ENCODE measurements at regions not wholly inside any gene's neighbourhood (a gene's known extent, or its start where the extent isn't known, plus 50 kb on each side); places are given as distances from the start of the nearest gene placed in this dataset.

DNA sequence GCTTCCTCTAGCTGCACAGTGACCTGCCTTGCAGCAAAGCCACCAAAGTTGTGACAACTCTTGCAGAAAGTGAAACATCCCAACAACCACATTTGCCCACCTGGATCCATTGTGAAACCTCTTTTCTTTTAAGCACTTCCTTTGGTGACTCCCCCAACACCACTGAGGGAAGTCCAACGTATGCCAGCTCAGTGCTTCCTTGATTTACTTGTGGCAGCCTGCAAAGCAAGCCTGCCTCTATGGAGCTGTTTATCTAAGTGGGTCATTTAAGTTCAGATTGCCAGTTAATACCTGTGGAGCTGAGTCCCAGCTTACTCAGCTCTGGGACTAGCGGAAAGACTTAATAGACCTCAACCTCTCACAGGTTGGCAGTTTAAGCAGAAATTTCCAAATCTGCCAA, 230.8 kb upstream of the GHITM start:
- no peak for DNase-seq

DNA sequence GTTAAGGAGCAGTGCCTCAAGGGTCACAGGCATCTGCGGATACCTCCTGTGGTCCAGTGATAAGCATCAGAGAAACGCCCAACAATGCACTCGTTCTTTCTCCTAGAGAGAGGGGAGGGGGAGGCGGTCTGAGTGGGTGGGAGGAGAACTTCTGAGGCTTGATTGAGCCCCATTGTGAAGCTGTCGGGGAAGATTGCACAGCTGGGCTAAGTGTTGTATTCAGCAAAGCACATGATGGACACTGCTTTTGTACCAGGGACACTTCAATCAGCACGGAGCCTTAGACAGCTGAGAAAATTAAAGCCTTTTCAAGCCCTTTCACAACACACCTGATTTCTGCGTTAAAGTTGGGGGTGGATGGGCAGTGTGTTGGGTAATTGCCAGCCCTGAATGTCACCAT, 230.3 kb upstream of the GHITM start:
- DNase-seq, result no peak

DNA sequence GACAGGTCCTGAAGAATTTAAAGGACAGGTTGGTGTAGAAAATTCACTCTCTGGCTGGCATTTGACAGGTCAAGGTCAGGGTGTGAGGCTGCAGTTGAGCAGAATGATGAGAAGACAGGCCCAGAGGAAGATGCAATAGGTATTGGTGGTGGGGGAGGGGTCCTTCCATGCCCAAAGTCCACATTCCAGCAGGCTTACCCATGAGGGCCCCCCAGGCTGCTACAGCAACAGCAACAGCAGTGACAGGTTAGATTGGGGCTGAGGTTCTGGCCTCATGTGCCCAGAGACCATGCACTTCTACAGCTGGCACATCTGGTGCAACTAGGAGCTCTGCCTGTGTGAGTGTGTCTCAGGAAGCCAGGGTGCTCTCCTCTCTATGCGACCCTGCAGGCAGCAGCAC, 223.5 kb upstream of the GHITM start:
- DNase-seq, result no peak

GRCh38 chr10:83917537-83918506, 221.5 kb upstream of the GHITM start:
- DNase-seq, result no peak

DNA sequence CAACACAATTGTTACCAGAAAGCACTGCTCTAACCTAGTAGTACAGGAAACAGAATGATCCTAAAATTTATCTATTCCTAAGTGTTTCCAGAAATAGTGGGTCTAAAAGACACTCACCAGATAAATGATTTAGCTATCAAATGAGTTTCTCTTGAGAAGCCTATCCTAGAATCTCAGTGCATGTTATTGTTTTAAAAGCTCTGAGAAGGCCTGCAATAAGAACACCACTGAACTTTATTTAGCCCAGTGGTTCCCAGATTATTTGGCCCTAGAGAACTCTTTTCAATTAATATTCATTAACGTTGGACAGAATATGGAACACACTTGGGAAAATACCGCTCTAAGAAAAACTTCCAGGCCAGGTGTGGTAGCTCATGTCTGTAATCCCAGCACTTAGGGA, 220.1 kb upstream of the GHITM start:
- DNase-seq, result no peak

- DNase-seq, result no peak
Observed at GRCh38 chr10:83921984-83922860, 217.1 kb upstream of the GHITM start.

- DNase-seq, result no peak
Observed at GRCh38 chr10:83925133-83925532, 214.2 kb upstream of the GHITM start.

- DNase-seq, result no peak
Observed at GRCh38 chr10:83926606-83927005, 212.7 kb upstream of the GHITM start.

DNA sequence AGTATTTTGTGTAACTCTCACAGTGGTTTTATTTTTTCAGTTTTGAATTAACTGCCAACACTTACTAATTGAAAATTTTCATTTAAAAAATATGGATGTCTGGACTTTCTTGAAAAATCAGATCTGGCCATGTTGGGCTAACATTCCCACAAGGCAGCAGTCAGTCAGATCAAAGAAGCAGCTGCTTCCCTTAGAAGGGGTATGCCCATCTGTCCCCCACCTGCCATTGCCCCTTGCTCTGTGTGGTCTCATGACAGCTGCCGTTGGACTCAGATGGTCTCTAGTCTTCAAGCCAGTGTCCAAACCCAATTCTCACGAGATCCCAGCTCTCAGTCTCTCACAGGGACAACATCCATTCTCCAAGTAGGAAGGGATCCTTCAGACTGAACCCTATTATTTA, 212.1 kb upstream of the GHITM start:
- DNase-seq, result no peak

DNA sequence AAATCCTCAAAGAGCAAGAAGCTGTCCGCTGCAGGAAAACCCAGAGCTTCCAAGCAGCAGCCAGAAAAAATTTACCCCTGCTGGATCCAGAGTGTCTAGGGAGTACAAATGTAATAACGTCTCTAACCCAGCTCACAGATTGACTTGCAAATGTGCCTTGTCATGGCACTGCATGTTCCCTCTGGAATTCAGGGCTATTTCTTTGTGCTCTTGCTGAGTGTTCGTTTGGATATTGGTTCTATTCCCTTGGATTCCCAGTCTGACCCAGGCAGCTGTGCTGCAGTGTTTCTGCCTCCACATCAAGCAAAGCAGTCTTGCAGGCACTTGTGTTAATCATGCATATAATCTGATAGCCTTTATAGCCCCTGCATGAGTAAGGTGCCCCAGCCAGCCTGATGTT, 209.9 kb upstream of the GHITM start:
- no peak for DNase-seq

DNA sequence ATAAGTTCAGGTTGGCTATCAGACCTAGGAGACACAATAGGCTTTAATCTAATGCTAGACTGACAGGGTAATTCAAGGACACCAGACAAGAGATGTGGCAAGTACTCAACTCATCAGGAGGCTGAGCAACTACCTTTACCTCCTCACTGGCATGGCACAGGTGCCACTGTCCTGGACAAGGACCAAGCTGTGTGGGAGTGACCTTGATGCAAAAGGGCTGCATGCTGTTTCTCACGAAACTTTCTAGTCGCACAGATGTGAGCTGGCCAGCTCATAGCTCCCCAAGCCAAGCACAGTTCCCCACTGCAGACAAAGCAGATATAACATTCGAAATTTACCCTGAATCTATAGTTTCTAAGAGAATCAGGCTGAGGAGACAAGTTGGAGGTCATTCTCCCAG, 207.6 kb upstream of the GHITM start:
- no peak for DNase-seq

DNA sequence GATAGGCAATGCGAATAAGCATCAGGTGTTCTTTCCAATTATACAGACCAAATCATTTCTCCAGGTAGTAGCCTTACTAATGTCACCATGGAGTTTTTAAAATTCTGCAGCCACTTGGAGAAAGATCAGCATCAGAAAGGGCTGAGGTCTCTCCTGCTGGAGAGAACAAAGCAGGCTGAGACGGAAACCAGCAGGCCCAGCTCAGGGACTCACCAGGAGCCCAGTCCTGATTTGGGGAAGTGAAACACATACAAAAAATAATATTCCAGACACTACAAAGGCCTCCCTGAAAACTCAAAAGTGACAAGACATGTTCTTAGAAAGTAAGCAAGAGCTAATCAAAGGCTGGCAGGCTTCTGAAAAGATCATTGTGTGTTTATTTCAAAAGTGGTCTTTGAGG, 207.1 kb upstream of the GHITM start:
- no peak for DNase-seq

DNA sequence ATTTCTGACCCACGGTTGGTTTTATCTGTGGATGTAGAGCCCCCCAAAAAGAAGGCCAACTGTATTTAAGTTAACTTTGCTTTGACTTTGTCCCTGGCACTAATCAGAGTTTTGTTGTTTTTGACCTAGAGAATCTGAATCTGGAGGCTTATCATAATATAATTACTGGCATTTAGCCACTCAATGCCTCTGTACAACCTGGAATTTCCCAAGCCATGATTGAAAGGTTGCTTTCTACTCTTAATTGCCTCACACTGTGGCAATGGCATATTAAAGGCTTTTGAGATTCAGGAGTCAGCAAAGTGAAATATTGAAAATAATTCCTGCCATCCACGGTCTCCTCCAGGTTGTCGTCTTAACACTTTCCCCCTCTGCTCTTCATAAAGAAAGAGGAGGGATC, 205.2 kb upstream of the GHITM start:
- DNase-seq, result no peak

DNA sequence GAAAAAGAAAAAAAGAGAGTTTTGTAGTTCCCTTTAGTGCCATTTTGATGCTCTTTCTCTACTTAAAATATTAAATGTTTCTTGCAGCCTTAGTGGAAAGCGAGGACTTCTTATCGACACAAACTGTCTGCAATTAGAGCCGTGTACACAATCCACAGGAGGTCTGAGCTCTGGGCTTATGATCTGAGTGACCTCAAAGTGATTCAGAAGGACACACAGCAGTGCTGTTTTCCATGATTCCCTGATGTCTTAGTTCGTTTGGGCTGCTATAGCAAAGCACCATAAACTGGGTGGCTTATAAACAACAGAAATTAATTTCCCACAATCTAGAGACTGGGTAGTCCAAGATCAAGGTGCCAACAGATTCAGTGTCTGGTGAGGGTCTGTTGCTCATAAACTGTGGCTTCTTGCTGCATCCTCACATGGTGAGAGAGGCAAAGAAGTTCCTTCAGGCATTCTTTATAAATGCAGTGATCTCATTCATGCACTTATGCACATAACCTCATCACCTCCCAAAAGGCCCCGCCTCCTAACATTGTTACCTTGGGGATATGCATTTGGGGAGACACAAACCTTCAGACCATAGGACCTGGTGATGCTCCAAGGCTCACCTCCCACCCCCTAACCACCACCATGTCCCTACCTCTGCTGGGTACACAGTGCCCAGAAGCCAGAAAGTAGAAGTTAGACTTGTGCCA, 204.5 kb upstream of the GHITM start:
- no peak for DNase-seq

DNA sequence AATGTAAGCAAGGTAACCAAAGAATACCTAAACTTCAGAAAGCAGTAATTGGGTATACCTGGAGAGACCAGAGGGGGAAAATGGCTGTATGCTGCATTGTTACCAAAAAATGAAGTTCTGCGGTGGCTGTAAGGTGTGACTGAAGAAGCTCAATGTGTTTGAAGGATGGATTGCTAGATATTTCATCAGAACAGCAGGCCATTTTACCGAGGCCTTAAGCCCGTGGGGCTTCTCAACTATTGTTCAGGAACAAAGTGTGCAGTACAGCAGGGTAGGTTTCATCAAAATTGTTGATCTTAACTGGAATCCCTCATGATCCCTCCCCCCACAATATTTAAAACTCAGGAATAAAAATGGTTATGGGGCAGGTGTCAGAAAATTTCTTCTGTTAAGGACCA, 204.0 kb upstream of the GHITM start:
- DNase-seq, result no peak

- no peak for DNase-seq
Observed at GRCh38 chr10:83935911-83936310, 203.4 kb upstream of the GHITM start.

DNA sequence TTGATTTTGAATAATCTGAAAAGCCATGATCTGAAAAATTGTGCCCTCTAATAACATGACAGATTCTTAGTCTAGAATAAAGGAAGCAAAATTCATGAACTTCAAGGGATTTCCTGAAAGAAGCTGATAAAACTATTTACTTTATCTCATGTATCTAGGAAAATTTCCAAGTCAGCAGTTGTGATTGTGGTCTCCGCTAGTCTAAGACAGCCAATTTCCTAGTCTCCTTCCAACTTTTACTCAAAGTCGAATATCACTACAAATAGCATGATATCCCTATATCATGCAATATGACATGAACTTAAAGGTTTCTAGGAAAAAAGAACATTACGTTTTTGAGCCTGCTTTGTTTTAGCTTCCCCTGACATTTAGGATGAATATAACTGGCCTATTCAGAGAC, 202.1 kb upstream of the GHITM start:
- no peak for DNase-seq

DNA sequence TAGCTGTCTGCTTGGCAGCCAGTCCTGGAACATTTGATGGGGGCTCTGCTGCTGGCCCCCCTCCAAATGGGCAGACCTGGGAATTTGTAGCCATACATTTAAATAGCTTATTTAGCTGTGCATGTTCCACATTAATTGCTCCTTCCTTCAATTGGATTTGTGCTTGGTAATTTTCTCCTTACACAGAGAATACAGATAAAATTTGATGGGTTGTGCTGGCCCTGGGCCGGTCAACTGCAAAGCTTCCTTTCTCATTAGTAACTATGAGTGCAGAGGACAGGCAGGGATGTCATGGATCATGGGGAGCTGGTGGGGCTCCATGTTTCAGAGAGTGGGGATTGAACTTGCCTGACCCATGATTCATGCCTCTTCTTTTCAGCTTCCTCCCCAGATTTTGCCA, 201.5 kb upstream of the GHITM start:
- DNase-seq, result no peak

DNA sequence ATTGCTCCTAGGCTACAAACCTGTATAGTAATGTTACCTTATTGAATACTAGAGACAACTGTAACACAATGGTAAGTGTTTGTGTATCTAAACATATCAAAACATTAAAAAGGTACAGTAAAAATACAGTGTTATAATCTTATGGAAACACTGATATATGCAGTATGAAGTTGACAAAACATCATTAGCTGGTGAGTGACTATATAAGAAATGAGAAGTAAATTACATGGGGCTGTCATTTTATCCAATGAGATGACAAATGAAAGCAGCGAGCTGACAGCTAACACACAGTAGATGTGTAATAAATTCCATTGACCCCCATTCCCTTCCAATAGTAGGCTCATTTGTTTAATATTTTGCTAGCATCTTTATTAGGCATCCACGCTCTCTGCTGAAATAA, 198.1 kb upstream of the GHITM start:
- no peak for DNase-seq

DNA sequence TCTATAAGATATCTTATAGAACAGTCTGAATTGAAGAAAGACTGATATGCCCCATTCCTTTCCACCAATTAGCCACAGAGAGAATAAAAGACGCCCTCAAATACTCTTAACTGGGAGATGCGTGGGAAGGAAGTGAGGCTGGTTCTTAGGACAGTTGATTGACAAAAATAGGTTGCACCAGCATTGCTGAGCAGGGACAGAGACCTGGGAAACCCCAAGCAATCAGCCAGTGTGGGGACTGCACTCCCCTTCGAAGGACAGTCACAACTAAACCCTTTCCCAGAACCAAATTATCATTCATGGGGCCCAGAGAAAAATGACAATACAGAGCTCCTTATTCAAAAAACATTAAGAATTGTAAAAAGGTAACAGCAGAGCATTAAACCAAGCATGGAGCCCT, 196.9 kb upstream of the GHITM start:
- no peak for DNase-seq

GRCh38 chr10:83943049-83943448, 196.3 kb upstream of the GHITM start:
- DNase-seq, result no peak

- no peak for DNase-seq
Observed at GRCh38 chr10:83943920-83944319, 195.4 kb upstream of the GHITM start.

GRCh38 chr10:83945982-83946718, 193.2 kb upstream of the GHITM start:
- DNase-seq, result no peak

All from NCI-H446 treated with DMSO at 0.1 percent for 48 hours (cell line).